Thoracic aorta (tissue), 2 donors: ENCODE measurements at regions not wholly inside any gene's neighbourhood (a gene's known extent, or its start where the extent isn't known, plus 50 kb on each side); places are given as distances from the start of the nearest gene placed in this dataset.

Experiments
- ATAC-seq: fragments of 150-250 bp; one replicate; pipeline ENCODE4 v1.8.0; 2017; ENCODE audit warnings: low read depth; ENCODE audit not compliant: insufficient number of reproducible peaks, low FRiP score
- DNase-seq: peaks from one replicate; pipeline ENCODE4 v3.0.0-alpha.2; 2020; ENCODE audit warnings: low spot score
- H3K27ac ChIP-seq, 2 donors: fragments of 200-600 bp; sonication (generic); 1 replicate in 1 of 2; 2 replicates in 1 of 2; pipeline ENCODE4 v1.5.1; 2016; ENCODE audit warnings: mild to moderate bottlenecking in 2 of 2, moderate library complexity in 2 of 2
- H3K27me3 ChIP-seq: fragments of 200-600 bp; sonication (generic); replicated peaks from 2 replicates; pipeline ENCODE4 v1.6.0; 2016; ENCODE audit warnings: mild to moderate bottlenecking; ENCODE audit not compliant: insufficient read depth
- H3K36me3 ChIP-seq: fragments of 200-600 bp; sonication (generic); one replicate; pipeline ENCODE4 v1.5.1; 2016
- H3K4me1 ChIP-seq, 2 donors: fragments of 200-600 bp; sonication (generic); 1 replicate in 1 of 2; 2 replicates in 1 of 2; pipeline versions ENCODE4 v1.5.1 to v1.6.0; 2016; ENCODE audit warnings: low read depth in 2 of 2, mild to moderate bottlenecking in 1 of 2; ENCODE audit not compliant: control insufficient read depth in 1 of 2
- H3K4me3 ChIP-seq: fragments of 200-600 bp; sonication (generic); 2 replicates; pipeline ENCODE4 v1.5.1; 2016; ENCODE audit warnings: mild to moderate bottlenecking
- H3K9me3 ChIP-seq: fragments of 200-600 bp; sonication (generic); 2 replicates; pipeline ENCODE4 v1.5.1; 2016
- CTCF ChIP-seq: fragments of 200-600 bp; sonication (generic); IDR thresholded peaks from one replicate; pipeline ENCODE4 v1.5.1; 2019; ENCODE audit warnings: antibody characterized with exemption

- ATAC-seq (no peak), DNase-seq (no peak)
- no peak for TF ChIP-seq CTCF
- H3K9me3 ChIP-seq, result no peaks in the 10 kb centered on the region
- no peak overlapping the region for H3K27ac ChIP-seq
- H3K27me3 ChIP-seq, result no peaks in the 10 kb centered on the region
- no peaks in the 10 kb centered on the region for H3K36me3 ChIP-seq
- no peak overlapping the region for H3K4me3 ChIP-seq
- no peaks in the 10 kb centered on the region for H3K4me1 ChIP-seq
Observed at GRCh38 chr10:94065787-94066186, 72.1 kb downstream of the PLCE1 start.

GRCh38 chr10:94066411-94066810 lies 72.7 kb downstream of the PLCE1 start:
- Histone ChIP-seq H3K36me3 (no peaks in the 10 kb centered on the region), H3K27me3 (no peaks in the 10 kb centered on the region), H3K9me3 (no peaks in the 10 kb centered on the region), H3K4me3 (no peak overlapping the region), H3K4me1 (no peaks in the 10 kb centered on the region), H3K27ac (no peak overlapping the region)
- TF ChIP-seq CTCF, result no peak
- ATAC-seq, result no peak
- no peak for DNase-seq

- no peak overlapping the region for H3K27ac ChIP-seq
- DNase-seq, result no peak
- ATAC-seq, result no peak
Observed at GRCh38 chr10:94069884-94070283, 76.2 kb downstream of the PLCE1 start.

DNA sequence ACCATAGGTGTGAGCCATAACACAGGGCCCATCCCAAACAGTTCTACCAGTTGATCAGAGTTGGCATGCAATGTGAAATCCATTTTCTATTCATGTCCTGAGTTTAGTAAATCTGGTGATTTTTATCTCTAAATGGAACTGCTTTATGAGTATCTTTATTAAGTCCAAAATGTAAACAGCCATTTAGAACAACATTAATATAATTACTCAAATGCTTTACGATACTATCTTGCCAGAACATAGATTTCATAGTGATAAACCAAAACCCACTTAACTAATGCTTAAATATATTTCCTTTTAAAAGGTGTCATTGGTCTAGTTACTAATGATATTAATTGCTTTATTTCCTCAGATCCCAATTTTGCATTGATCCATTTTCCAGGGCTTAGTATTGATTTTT lies 80.7 kb downstream of the PLCE1 start:
- DNase-seq (no peak), ATAC-seq (no peak)
- no peak overlapping the region for H3K27ac ChIP-seq
- no peaks in the 10 kb centered on the region for H3K36me3 ChIP-seq
- no peaks in the 10 kb centered on the region for H3K27me3 ChIP-seq
- TF ChIP-seq CTCF, result no peak
- no peak overlapping the region for H3K4me3 ChIP-seq
- no peaks in the 10 kb centered on the region for H3K9me3 ChIP-seq
- peaks cover 5 to 7% of the 10 kb centered on the region in 2 donors for H3K4me1 ChIP-seq

More at GRCh38 chr10:94069884-94070283, 76.2 kb downstream of the PLCE1 start:
- no peak for TF ChIP-seq CTCF
- Histone ChIP-seq H3K9me3 (no peaks in the 10 kb centered on the region), H3K4me3 (no peak overlapping the region), H3K4me1 (no peaks in the 10 kb centered on the region), H3K27me3 (no peaks in the 10 kb centered on the region), H3K36me3 (no peaks in the 10 kb centered on the region)

- no peak for ATAC-seq
- no peaks in the 10 kb centered on the region for H3K9me3 ChIP-seq
- H3K27me3 ChIP-seq, result no peaks in the 10 kb centered on the region
- no peak for TF ChIP-seq CTCF
- DNase-seq, result no peak
- H3K27ac ChIP-seq, result no peak overlapping the region
- no peaks in the 10 kb centered on the region for H3K36me3 ChIP-seq
- H3K4me3 ChIP-seq, result no peak overlapping the region
- H3K4me1 ChIP-seq, result peaks cover 5 to 7% of the 10 kb centered on the region in 2 donors
Observed at GRCh38 chr10:94075506-94075905, 81.8 kb downstream of the PLCE1 start.
